ENCODE measurements at regions not wholly inside any gene's neighbourhood (a gene's known extent, or its start where the extent isn't known, plus 50 kb on each side); places are given as distances from the start of the nearest gene placed in this dataset.
A peak's percentile ranks its signal among the peaks of the same experiment; 100 is the strongest.

GRCh38 chr13:21875116-21875515 is 204.2 kb downstream of the FGF9 start:
- H3K9me3 ChIP-seq (ENCODE audit: control insufficient read depth, insufficient read depth, low read depth, low read length): no peaks in the 10 kb centered on the region
- TF ChIP-seq KLF8 (tag by site-specific recombination; IDR thresholded peaks at IDR 0.05) (no peak), ZBTB21 (tag by site-specific recombination; IDR thresholded peaks at IDR 0.05) (no peak), ZNF510 (tag by site-specific recombination; IDR thresholded peaks at IDR 0.05; ENCODE audit: insufficient replicate concordance) (no peak), ZNF341 (tag by site-specific recombination; IDR thresholded peaks at IDR 0.05; ENCODE audit: low read depth) (no peak)
- no peaks in the 10 kb centered on the region for H3K36me3 ChIP-seq (ENCODE audit: control insufficient read depth in 2 of 2, insufficient read depth in 1 of 2, low read length in 2 of 2)
- CTCF ChIA-PET: interaction anchor here (0.7 kb wide), 2 partner anchors 9 to 278 kb away, joined by 3 to 4 read pairs; no protein-coding TSS in a partner anchor
- H3K27ac ChIP-seq (ENCODE audit: extremely low read depth, low read depth, low read length): no peak overlapping the region
- POLR2A ChIA-PET: no interaction called here
- H3K4me3 ChIP-seq (ENCODE audit: low read depth, low read length): no peak overlapping the region
- no peaks in the 10 kb centered on the region for H3K4me1 ChIP-seq (ENCODE audit: control insufficient read depth, insufficient read depth, low read length)

GRCh38 chr13:21879263-21879914 is 208.5 kb downstream of the FGF9 start:
- TF ChIP-seq ZNF549 (tag by site-specific recombination; IDR thresholded peaks at IDR 0.05) (no peak), ZNF311 (tag by site-specific recombination; IDR thresholded peaks at IDR 0.05; ENCODE audit: borderline replicate concordance) (no peak), ZNF785 (tag by site-specific recombination; IDR thresholded peaks at IDR 0.05) (no peak), ZNF157 (tag by site-specific recombination; IDR thresholded peaks at IDR 0.05) (peak; percentile 97), ZNF416 (tag by site-specific recombination; IDR thresholded peaks at IDR 0.05) (no peak), ZNF221 (tag by site-specific recombination; IDR thresholded peaks at IDR 0.05; ENCODE audit: borderline replicate concordance) (no peak)
- CTCF ChIA-PET: no interaction called here
- Histone ChIP-seq H3K9me3 (ENCODE audit: control insufficient read depth, insufficient read depth, low read depth, low read length) (no peaks in the 10 kb centered on the region), H3K4me3 (ENCODE audit: low read depth, low read length) (no peak overlapping the region), H3K27ac (ENCODE audit: extremely low read depth, low read depth, low read length) (no peak overlapping the region), H3K4me1 (ENCODE audit: control insufficient read depth, insufficient read depth, low read length) (no peaks in the 10 kb centered on the region), H3K36me3 (ENCODE audit: control insufficient read depth in 2 of 2, insufficient read depth in 1 of 2, low read length in 2 of 2) (no peaks in the 10 kb centered on the region)
- POLR2A ChIA-PET: no interaction called here

- no peak overlapping the region for H3K27ac ChIP-seq (ENCODE audit: extremely low read depth, low read depth, low read length)
- no peak overlapping the region for H3K4me3 ChIP-seq (ENCODE audit: low read depth, low read length)
- TF ChIP-seq ZBTB7A (tag by site-specific recombination; IDR thresholded peaks at IDR 0.05; ENCODE audit: low read depth) (no peak), ZNF121 (tag by site-specific recombination; IDR thresholded peaks at IDR 0.05) (no peak), KLF10 (tag by site-specific recombination; IDR thresholded peaks at IDR 0.05) (no peak), SCRT2 (tag by site-specific recombination; IDR thresholded peaks at IDR 0.05) (no peak), ZSCAN30 (tag by site-specific recombination; IDR thresholded peaks at IDR 0.05) (no peak), OSR2 (tag by site-specific recombination; IDR thresholded peaks at IDR 0.05) (no peak), REST (tag by site-specific recombination; IDR thresholded peaks at IDR 0.05) (no peak), ZSCAN16 (tag by site-specific recombination; IDR thresholded peaks at IDR 0.05) (no peak), ZNF529 (tag by site-specific recombination; IDR thresholded peaks at IDR 0.05; ENCODE audit: insufficient replicate concordance) (no peak), ZNF391 (tag by site-specific recombination; IDR thresholded peaks at IDR 0.05; ENCODE audit: borderline replicate concordance, low read depth) (no peak), ZNF155 (tag by site-specific recombination; IDR thresholded peaks at IDR 0.05) (no peak), ZNF366 (tag by site-specific recombination; conservative IDR thresholded peaks at IDR 0.05) (no peak), ZNF362 (tag by site-specific recombination; IDR thresholded peaks at IDR 0.05) (no peak), SETDB1 (IDR thresholded peaks at IDR 0.05; ENCODE audit: insufficient read length, low read length) (no peak), ZNF280C (tag by site-specific recombination; IDR thresholded peaks at IDR 0.05) (no peak), KLF1 (tag by site-specific recombination; IDR thresholded peaks at IDR 0.05) (no peak)
- CTCF ChIA-PET: no interaction called here
- no peaks in the 10 kb centered on the region for H3K4me1 ChIP-seq (ENCODE audit: control insufficient read depth, insufficient read depth, low read length)
- POLR2A ChIA-PET: no interaction called here
- no peaks in the 10 kb centered on the region for H3K36me3 ChIP-seq (ENCODE audit: control insufficient read depth in 2 of 2, insufficient read depth in 1 of 2, low read length in 2 of 2)
- H3K9me3 ChIP-seq (ENCODE audit: control insufficient read depth, insufficient read depth, low read depth, low read length): no peaks in the 10 kb centered on the region
These were observed 211.9 kb downstream of the FGF9 start for GRCh38 chr13:21882766-21883165.
